ENCODE measurements at regions not wholly inside any gene's neighbourhood (a gene's known extent, or its start where the extent isn't known, plus 50 kb on each side); places are given as distances from the start of the nearest gene placed in this dataset.
"Not testable (repeated sequence)": the region's sequence is repeated elsewhere in the genome, so short reads cannot be mapped to it uniquely, and the experiment has no call there.

DNA sequence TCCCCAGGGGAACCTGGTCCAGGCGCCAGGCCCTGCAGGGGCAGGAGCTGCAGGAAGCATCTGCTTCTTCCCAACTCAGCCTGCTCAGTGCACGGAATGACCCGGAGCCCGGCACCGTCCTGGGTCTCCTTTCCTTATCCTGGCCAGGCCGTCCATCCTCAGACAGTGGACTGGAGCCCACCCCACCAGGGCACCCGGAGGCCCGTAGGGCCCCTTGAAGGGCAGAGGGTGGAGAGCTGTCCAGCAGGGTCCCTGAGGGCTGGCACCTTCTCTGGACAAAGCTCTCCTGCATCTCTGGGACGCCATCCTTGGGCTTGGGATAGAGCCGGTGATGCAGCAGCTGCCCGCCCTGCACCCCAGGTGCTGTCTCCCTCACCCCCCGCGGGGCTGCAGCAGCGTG, 207.9 kb downstream of the TMEM121 start:
- DNase-seq (ENCODE audit: low spot score), result not testable (repeated sequence)

DNA sequence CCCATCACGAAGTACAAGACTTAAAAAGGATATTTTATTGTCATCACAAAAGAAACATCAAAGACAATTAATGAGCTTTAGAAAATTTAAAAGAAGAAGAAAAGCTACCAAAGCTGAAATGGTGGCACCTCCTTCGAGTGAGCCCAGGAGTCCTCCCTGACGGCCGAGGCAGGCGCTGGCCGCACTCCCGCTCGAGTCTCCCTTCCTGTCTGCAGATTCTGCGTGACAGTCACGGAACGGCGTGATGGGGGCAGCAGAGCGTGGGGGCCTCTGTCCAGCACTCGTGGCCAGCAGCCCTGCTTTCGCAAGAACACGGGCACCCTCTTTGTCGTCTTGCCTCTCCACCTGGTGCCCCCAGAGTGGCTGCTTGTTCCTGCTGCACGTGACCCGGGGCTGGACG, 209.9 kb downstream of the TMEM121 start:
- not testable (repeated sequence) for DNase-seq (ENCODE audit: low spot score)

DNA sequence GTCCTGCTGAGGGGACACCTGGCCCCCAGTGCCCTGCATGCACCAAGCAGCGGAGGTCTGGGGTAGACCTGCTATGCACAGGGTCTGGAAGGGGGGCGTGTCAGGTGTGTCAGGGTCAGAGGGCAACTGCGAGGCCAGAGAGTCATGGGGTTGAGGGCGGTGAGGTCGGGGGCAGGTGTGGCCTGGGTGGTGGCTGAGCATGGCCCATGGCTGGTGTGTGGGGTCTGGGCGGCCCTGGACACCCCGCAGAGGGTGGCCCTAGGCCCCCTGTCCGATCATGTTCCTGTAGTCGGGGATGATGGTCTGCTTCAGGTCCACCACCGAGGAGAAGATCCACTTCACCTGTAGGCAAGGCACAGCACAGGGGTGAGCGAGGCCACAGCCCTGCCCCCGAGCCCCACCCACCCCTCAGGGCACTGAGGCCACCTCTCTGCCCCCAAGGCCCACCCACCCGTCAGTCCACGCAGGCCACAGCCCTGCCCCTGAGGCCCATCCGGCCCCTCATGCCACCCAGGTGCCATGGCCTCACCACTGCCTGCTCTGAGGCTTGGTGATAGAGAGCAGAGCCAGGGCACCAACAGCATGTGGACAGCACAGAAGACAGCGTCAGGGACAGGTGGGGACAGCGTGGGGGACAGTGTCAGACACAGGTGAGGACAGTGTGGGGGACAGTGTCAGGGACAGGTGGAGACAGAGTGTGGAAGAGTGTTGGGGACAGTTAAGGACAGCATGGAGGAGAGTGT, 211.3 kb downstream of the TMEM121 start:
- DNase-seq (ENCODE audit: low spot score), result no peak

DNA sequence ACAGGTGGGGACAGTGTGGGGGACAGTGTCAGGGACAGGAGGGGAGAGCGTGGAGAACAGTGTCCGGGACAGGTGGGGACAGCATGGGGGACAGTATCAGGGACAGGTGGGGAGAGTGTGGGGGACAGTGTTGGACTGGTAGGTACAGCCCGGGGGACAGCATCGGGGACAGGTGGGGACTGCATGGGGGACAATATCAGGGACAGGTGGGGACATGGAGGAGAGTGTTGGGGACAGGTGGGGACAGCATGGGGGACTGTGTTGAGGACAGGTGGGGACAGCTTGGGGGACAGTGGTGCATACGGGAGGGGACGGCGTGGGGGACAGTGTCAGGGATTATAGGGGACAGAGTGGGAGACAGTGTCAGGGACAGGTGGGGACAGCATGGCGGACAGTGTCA, 212.3 kb downstream of the TMEM121 start:
- DNase-seq (ENCODE audit: low spot score), result no peak

DNA sequence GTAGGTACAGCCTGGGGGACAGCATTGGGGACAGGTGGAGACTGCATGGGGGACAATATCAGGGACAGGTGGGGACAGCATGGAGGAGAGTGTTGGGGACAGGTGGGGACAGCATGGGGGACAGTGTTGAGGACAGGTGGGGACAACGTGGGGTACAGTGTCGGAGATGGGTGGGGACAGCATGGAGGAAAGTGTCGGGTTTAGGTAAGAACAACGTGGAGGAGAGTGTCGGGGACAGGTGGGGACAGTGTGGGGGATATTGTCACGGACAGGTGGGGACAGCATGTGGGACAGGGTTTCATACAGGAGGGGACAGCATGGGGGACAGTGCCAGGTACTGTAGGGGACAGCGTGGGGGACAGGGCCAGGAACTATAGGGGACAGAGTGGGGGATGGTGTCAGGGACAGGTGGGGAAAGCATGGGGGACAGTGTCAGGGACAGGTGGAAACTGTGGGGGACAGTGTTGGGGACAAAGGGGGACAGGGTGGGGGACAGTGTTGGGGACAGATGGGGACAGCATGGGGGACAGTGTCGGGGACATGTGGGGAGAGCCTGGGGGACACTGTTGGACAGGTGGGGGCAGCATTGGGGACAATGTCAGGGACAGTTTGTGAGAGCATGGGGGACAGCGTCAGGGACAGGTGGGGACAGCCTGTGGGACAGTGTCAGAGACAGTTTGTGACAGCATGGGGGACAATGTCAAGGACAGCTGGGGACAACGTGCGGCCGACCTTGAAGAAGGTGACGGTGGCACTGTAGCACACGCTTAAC, 213.1 kb downstream of the TMEM121 start:
- DNase-seq (ENCODE audit: low spot score), result no peak

DNA sequence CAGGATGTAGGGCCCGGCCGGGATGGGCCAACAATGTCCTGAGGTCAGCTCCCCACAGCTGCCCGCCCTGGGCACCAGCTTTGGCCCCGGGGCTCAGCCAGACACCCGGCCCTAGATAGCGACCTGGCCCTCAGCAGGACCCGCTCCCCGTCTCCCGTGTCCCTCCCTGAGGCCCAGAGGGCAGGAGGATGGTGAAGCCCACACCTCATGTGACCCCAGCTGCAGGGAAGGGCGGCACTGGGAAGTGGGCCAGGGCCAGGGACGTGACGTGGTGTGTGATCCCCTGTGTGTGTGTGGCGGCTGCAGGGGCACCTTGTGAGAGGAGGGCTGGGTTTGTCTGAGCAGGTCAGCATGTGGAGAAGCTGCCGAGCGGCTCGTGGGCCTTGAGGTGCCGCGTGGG, 213.9 kb downstream of the TMEM121 start:
- DNase-seq (ENCODE audit: low spot score), result not testable (repeated sequence)

DNA sequence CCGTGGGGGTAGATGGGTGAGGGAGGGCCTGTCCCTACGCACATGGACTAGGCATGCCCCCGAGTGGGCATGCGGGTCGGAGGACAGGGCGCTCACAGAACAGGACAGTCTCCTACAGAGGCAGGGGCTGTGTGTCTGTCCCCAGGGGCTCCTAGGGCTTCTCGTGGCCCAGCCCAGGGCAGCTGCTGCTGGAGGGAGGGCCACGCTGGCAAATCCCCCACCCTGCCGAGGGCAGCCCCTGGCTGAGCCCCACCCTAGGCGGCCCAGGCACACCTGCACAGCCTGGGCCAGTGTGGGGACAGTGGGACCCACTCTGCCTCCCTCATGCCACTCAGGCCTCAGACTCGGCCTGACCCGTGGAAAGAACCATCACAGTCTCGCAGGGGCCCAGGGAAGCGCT, 214.6 kb downstream of the TMEM121 start:
- DNase-seq (ENCODE audit: low spot score), result not testable (repeated sequence)

DNA sequence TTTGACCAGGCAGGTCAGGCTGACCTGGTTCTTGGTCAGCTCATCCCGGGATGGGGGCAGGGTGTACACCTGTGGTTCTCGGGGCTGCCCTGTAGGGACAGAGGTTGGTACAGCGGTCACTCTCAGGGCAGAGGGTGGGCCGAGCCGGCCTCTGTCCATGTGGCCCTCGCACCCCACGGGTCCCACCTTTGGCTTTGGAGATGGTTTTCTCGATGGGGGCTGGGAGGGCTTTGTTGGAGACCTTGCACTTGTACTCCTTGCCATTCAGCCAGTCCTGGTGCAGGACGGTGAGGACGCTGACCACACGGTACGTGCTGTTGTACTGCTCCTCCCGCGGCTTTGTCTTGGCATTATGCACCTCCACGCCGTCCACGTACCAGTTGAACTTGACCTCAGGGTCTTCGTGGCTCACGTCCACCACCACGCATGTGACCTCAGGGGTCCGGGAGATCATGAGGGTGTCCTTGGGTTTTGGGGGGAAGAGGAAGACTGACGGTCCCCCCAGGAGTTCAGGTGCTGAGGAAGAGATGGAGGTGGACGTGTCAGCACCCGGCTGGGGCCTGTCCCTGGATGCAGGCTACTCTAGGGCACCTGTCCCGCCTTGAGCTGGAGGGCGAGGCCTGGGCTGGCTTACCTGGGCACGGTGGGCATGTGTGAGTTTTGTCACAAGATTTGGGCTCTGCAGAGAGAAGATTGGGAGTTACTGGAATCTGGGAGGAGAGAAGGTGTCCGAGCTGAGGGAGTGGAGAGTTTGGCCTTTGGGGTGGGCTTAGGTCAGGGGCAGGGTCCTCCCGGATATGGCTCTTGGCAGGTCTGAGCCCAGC, 215.5 kb downstream of the TMEM121 start:
- not testable (repeated sequence) for DNase-seq (ENCODE audit: low spot score)

DNA sequence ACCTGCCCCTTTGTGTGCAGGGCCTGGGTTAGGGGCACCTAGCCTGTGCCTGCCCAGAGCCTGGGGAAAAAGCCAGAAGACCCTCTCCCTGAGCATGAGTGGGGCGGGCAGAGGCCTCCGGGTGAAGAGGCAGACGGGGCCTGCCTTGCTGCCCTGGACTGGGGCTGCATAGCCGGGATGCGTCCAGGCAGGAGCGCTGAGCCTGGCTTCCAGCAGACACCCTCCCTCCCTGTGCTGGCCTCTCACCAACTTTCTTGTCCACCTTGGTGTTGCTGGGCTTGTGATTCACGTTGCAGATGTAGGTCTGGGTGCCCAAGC, 216.1 kb downstream of the TMEM121 start:
- no peak for DNase-seq (ENCODE audit: low spot score)

DNA sequence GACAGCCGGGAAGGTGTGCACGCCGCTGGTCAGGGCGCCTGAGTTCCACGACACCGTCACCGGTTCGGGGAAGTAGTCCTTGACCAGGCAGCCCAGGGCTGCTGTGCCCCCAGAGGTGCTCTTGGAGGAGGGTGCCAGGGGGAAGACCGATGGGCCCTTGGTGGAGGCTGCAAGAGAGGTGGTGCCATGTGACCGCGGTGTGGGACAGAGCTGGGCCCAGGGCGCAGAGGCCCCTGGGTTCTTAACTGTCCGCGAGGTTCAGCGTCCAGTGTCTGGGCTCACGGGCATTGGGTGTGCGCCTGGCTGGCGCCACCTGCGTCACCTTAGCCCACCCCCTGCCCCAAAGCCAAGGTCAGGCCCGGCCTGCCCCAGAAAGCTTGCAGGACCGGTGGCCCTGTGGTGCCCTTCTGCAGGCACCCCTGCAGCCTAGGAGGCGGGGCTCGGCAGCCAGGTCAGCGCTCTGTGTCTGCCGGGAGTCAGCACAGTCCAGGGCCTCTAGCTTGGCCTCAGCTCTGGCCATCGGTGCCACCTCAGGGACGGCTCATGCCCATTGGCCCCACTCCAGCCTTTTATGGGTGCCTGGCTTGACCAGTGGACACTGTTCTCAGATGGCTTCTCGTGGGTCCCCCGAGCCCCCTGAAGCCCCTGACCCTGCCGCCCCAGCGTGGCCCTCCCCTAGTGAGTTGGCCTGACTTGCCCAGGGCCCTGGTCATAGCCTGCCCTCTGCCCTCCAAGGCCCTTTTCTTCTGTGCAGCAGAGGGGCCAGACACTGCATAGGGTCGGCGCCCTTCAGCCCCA, 216.7 kb downstream of the TMEM121 start:
- DNase-seq (ENCODE audit: low spot score), result not testable (repeated sequence)

DNA sequence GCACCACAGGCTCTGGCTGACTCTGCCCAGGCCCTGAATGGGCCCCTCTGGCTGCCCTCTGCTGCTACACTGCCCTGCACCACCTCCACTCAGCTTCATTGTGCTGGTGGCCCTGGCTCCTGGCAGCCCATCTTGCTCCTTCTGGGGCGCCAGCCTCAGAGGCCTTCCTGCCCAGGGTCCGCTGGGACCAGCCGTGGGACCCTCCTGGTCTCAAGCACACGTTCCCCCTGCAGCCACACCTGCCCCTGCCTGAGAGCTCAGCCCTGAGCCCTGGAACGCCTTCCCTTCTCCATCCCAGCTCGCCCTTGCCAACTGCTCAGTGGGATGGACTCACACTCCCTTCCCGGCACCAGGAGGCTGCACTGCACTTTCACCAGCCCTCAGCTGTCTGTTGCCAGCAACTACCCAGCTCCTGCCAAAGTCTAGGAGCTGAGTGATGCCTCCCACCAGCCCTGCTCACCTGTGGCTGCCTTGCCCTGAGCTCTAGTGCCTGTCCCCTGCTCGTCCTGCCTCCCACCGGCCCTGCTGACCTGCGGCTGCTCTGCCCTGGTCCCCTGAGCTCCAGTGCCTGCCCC, 217.9 kb downstream of the TMEM121 start:
- DNase-seq (ENCODE audit: low spot score), result not testable (repeated sequence)

DNA sequence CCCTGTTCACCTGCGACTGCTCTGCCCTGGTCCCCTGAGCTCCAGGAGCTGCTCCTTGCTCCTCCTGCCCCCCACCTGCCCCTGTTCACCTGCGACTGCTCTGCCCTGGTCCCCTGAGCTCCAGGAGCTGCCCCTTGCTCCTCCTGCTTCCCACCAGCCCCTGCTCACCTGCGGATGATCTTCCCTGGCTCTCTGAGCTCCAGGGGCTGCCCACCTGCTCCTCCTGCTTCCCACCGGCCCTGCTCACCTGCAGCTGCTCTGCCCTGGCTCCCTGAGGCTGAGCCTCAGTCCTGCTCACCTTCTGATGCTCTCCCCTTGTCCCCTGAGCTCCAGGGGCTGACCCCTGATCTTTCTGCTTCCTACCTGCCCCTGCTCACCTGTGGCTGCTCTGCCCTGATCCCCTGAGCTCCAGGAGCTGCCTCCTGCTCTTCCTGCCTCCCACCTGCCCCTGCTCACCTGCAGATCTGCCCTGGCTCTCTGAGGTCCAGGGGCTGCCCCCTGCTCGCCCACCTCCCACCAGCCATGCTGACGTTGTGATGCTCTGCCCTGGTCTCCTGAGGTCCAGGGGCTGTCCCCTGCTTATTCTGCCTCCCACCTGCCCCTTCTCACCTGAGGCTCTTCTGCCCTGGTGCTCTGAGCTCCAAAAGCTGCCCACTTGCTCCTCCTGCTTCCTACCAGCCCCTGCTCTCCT, 219.2 kb downstream of the TMEM121 start:
- no peak for DNase-seq (ENCODE audit: low spot score)

DNA sequence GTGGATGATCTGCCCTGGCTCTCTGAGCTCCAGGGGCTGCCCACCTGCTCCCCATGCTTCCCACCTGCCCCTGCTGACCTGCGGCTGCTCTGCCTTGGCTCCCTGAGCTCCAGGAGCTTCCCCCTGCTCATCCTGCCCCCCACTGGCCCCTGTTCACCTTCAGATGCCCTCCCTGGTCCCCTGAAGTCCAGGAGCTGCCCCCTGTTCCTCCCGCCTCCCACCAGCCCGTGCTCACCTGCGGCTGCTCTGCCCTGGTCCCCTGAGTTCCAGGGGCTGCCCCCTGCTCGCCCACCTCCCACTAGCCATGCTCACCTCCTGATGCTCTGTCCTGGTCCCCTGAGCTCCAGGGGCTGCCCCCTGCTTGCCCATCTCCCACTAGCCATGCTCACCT, 219.7 kb downstream of the TMEM121 start:
- DNase-seq (ENCODE audit: low spot score), result no peak

DNA sequence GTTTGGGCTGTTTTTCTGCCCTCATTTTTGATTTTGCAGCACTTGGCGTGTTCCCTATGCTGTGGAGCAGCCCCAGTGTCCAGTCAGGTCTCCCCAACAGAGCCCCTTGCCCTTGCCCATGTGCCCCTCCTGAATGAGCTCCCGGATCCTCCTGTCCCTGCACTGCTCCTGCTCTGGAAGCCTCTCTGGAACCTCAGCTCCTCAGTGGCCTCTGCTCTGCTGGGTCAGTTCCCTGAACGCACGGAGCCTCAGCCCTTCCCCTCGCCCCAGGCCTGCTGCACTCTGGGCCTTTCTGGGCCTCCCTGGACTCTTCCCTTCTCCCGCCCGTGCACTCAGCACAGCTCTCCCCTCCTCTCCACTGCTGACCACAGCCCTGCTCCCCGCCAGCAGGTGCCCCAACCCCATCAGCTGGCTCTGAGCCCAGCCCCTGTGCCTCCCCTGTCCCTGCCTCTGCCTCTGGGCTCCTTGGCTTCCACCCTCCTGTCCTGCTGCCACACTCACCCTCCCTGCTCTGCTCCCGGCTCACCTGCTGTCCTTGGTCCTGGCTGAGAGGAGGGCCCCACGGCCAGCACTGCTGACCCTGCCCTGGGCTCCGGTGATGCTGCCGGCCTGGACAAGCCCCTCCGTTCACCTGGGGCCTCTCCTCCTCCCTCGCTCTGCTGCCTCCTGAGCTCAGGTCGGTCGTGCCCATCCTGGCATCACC, 220.6 kb downstream of the TMEM121 start:
- not testable (repeated sequence) for DNase-seq (ENCODE audit: low spot score)

DNA sequence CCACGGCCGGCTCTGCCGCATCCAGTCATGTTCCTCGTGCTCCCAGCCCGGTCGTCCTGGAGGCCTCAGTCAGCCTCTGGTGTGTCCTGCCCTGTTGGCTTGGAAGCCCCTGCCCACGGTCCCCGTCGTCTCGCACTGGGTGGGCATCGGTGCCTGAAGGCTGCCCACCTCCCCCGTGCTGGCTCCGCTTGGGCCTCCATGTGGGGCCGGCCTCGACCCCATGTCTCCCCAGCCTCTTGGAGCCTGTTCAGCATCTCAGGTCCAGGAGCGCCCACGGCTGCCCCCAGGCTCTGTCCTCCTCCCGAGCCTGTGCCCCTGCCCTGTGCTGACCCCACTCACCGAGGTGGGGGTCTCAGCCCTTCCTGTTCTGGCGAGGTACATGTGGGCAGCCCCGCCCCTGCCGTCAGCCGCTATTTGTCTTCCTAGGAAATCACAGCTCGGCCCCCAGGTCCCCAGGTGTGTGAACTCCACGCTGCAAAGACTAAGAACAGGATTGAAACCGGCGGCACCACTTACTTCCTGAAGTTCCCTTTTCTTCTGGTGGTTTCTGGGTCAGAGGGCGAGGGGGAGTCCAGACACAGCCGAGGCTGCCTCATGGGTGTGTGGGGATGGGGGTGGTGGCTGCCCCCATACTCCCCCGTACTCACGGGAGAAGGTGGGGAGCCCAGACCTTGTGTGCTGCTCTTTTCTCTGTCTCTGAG, 221.3 kb downstream of the TMEM121 start:
- peak; percentile 39 for DNase-seq (ENCODE audit: low spot score)

DNA sequence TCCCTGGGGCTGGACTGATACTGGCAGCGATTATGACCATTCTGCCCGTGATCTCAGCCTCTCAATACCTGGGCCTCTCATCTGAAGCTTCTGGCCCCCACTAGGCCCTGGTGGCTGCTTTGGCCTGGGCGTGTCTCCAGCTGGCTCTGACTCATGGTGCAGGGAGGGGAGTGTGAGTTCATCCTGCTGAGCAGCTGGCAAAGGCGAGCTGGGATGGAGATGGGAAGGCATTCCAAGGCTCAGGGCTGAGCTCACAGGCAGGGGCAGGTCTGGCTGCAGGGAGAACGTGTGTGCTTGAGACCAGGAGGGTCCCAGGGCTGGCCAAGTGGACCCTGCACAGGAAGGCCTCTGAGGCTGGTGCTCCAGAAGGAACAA, 221.8 kb downstream of the TMEM121 start:
- DNase-seq (ENCODE audit: low spot score), result peak; percentile 25

DNA sequence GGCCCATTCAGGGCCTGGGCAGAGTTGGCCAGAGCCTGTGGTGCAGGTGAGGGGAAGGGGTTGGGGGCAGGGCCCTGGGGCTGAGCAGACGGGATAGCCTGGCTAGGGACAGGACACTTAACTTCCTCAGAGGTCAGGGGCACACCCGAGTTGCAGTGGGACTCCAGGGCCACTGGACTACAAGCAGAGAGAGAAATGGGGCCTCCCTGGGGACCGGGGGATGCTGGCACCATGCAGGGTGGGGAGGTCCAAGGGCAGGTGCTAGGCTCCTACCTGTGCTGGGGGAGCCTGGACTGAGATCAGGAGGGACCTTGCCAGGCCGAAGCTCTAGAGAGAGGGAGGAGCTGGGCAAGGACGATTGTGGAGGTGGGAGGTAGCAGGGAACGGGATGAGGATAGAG, 222.3 kb downstream of the TMEM121 start:
- DNase-seq (ENCODE audit: low spot score), result not testable (repeated sequence)

DNA sequence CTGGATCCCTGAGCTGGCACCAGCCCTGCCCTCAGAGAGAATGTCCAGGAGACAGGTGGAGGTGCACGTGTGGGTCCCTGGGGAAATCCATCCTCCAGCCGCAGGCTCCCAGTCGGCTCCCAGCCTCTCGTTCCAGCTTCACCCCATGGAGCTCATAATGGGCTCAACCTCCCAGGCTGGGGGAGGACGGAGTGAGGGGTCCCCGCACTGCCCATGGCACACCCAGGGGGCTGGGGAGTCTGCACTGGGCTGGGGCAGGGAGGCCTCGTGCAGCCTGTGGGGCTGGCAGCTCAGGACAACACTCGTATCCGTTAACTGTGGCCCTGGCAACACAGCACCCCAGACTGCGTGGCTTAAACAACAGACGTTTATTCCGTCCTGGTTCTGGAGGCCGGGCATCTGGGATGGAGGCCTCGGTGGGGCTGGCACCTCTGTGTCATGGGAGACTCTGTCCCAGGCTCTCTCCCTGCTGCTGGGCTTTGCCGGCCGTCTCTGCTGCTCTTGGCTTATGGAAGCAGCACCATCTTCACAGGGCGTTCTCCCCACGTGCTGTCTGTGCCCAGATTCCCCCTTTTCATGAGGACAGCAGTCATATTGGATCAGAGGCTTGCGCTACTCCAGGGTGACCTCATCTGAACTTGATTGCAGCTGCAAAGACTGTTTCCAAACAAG, 223.6 kb downstream of the TMEM121 start:
- not testable (repeated sequence) for DNase-seq (ENCODE audit: low spot score)

DNA sequence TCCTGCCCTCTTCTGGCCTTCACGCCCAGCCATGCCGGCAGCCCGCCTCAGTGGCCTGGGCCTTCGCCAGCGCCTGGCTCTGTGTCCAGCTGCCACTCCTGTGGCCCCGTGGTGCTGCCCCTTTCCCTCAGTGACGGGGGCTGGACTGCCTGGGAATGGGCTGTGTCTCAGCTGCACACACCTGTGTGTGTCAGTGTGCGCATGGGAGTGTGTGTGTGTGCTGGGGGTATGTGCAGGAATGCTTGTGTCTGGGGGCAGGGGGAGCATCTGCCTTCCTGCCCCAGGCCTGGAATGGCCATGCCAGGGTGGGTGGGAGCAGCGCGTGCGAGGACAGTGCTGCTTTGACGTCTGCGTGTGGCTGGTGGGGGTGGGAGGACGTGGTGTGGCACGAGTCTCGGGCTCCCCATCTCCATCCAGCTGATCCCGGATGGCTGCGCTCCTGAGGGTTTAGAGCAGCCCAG, 224.9 kb downstream of the TMEM121 start:
- DNase-seq (ENCODE audit: low spot score), result not testable (repeated sequence)
